ENCODE measurements at regions not wholly inside any gene's neighbourhood (a gene's known extent, or its start where the extent isn't known, plus 50 kb on each side); places are given as distances from the start of the nearest gene placed in this dataset.

- no peak for TF ChIP-seq POLR2AphosphoS5 (IDR thresholded peaks at IDR 0.05)
- TF ChIP-seq CTCF (IDR thresholded peaks at IDR 0.05) = no peak
- no peak for TF ChIP-seq EP300 (IDR thresholded peaks at IDR 0.05; ENCODE audit: low read depth)
- no peak for TF ChIP-seq POLR2A (IDR thresholded peaks at IDR 0.05)
These were observed 123.0 kb upstream of the JCAD start for GRCh38 chr10:30182191-30183054.

All from transverse colon (tissue), 4 donors.